ENCODE measurements at regions not wholly inside any gene's neighbourhood (a gene's known extent, or its start where the extent isn't known, plus 50 kb on each side); places are given as distances from the start of the nearest gene placed in this dataset.

- DNase-seq = no peak
Measured at GRCh38 chr2:15845737-15846405, 94.5 kb upstream of the MYCN start.

GRCh38 chr2:15846626-15847025 lies 93.7 kb upstream of the MYCN start:
- DNase-seq = no peak

GRCh38 chr2:15850534-15850933 lies 89.8 kb upstream of the MYCN start:
- no peak for DNase-seq

- no peak for DNase-seq
Measured at GRCh38 chr2:15851076-15851693, 89.2 kb upstream of the MYCN start.

- no peak for DNase-seq
Measured at GRCh38 chr2:15852811-15853210, 87.5 kb upstream of the MYCN start.

GRCh38 chr2:15853903-15854302 lies 86.4 kb upstream of the MYCN start:
- DNase-seq = no peak

GRCh38 chr2:15855766-15856260 lies 84.5 kb upstream of the MYCN start:
- DNase-seq = no peak

GRCh38 chr2:15856318-15856717 lies 84.0 kb upstream of the MYCN start:
- DNase-seq = no peak

GRCh38 chr2:15858466-15858865 lies 81.9 kb upstream of the MYCN start:
- DNase-seq = no peak

- no peak for DNase-seq
Measured at GRCh38 chr2:15860051-15860663, 80.2 kb upstream of the MYCN start.

GRCh38 chr2:15860760-15861159 lies 79.6 kb upstream of the MYCN start:
- no peak for DNase-seq

GRCh38 chr2:15861172-15861822 lies 79.1 kb upstream of the MYCN start:
- no peak for DNase-seq

- no peak for DNase-seq
Measured at GRCh38 chr2:15861898-15862297, 78.5 kb upstream of the MYCN start.

GRCh38 chr2:15863089-15863488 lies 77.3 kb upstream of the MYCN start:
- no peak for DNase-seq

GRCh38 chr2:15863494-15864175 lies 76.7 kb upstream of the MYCN start:
- no peak for DNase-seq

- DNase-seq = no peak
Measured at GRCh38 chr2:15864176-15864769, 76.1 kb upstream of the MYCN start.

- DNase-seq = no peak
Measured at GRCh38 chr2:15865923-15866322, 74.4 kb upstream of the MYCN start.

GRCh38 chr2:15866563-15867193 lies 73.7 kb upstream of the MYCN start:
- no peak for DNase-seq

- no peak for DNase-seq
Measured at GRCh38 chr2:15867194-15868171, 72.9 kb upstream of the MYCN start.

GRCh38 chr2:15868186-15868585 lies 72.2 kb upstream of the MYCN start:
- DNase-seq = no peak

GRCh38 chr2:15868704-15869103 lies 71.6 kb upstream of the MYCN start:
- no peak for DNase-seq

Measured in DMS53 (cell line).